Putamen (tissue), 1 donor: ENCODE measurements at regions not wholly inside any gene's neighbourhood (a gene's known extent, or its start where the extent isn't known, plus 50 kb on each side); places are given as distances from the start of the nearest gene placed in this dataset.
"Not testable (repeated sequence)": the region's sequence is repeated elsewhere in the genome, so short reads cannot be mapped to it uniquely, and the experiment has no call there.

ENCODE experiments used
- DNase-seq: peaks from one replicate; pipeline ENCODE4 v3.0.0-alpha.2; 2016; ENCODE audit warnings: low spot score

- no peak for DNase-seq
These were observed 83.3 kb downstream of the CPZ start for GRCh38 chr4:8675906-8676305.

GRCh38 chr4:8675383-8675782, 82.8 kb downstream of the CPZ start:
- no peak for DNase-seq

GRCh38 chr4:8674311-8674885, 81.8 kb downstream of the CPZ start:
- no peak for DNase-seq

- DNase-seq, result not testable (repeated sequence)
These were observed 80.5 kb downstream of the CPZ start for GRCh38 chr4:8673106-8673505.

- no peak for DNase-seq
These were observed 79.9 kb downstream of the CPZ start for GRCh38 chr4:8672486-8672885.

- no peak for DNase-seq
These were observed 79.2 kb downstream of the CPZ start for GRCh38 chr4:8671712-8672290.
